ENCODE measurements at regions not wholly inside any gene's neighbourhood (a gene's known extent, or its start where the extent isn't known, plus 50 kb on each side); places are given as distances from the start of the nearest gene placed in this dataset.
"Not testable (repeated sequence)": the region's sequence is repeated elsewhere in the genome, so short reads cannot be mapped to it uniquely, and the experiment has no call there.

DNA sequence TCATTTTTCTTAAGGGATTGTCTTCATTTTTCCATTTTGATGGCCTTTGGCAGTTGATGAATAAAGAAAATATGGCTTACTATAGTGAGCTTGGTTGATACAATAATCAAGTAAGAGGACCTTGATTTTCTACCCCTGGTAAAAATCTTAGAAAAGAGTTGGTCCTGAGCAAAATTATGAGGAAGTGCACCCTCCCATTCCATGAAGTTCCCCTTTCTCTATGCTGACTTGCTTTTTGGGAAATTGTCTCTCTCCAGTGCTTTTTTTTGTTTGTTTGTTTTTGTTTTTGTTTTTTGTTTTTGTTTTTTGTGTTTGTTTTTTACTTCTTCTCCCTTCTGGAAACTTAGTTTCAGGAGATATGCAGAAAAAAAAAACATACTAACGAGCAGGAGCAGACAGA, 449.2 kb upstream of the ACTBL2 start:
- DNase-seq = no peak

- DNase-seq = no peak
These were observed 448.7 kb upstream of the ACTBL2 start for GRCh38 chr5:57931352-57931751.

- DNase-seq = no peak
These were observed 446.7 kb upstream of the ACTBL2 start for GRCh38 chr5:57929271-57929670.

GRCh38 chr5:57923094-57923493, 440.5 kb upstream of the ACTBL2 start:
- DNase-seq = not testable (repeated sequence)

GRCh38 chr5:57917004-57917403, 434.4 kb upstream of the ACTBL2 start:
- DNase-seq = no peak

- no peak for DNase-seq
These were observed 432.9 kb upstream of the ACTBL2 start for GRCh38 chr5:57915536-57915935.

DNA sequence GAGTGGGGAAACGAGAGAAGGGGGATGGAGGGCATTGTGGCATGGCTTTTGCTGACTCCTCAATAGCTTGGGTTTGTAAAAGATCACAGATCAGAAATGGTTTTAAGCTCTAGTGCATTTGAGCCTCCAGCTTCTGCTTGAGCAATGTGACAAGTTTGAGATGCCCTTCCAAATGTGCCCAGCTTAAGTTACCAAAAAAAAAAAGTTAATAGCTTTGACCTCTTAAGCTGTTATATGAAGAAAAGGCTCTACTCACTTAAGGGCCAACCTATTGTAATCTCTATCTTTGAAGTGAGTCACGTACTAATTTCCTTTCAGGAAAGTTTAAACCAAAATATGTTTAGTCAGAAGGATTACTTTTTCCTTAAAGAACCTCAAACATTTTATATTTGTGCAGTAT, 428.8 kb upstream of the ACTBL2 start:
- no peak for DNase-seq

DNA sequence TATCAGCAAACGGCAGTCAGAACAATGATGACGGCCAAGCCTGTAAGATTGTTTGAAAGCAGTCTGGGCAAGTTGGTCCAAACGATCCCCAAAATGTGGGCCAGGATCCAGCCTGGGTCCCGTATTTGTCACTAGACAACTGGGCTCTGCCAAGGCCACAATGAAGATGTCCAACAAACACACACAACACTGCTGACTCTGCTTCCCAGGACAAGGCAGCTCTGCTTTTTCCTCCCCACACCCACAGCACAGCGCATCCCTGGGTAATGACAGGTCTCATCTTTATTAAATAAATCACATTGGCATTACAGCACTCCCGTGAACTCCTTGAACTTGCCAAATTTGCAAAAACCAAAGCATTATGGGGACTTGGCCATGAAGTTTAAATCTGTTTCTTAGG, 424.1 kb upstream of the ACTBL2 start:
- DNase-seq = no peak

GRCh38 chr5:57903458-57903857, 420.8 kb upstream of the ACTBL2 start:
- DNase-seq = no peak

GRCh38 chr5:57902095-57902494, 419.5 kb upstream of the ACTBL2 start:
- DNase-seq = no peak

DNA sequence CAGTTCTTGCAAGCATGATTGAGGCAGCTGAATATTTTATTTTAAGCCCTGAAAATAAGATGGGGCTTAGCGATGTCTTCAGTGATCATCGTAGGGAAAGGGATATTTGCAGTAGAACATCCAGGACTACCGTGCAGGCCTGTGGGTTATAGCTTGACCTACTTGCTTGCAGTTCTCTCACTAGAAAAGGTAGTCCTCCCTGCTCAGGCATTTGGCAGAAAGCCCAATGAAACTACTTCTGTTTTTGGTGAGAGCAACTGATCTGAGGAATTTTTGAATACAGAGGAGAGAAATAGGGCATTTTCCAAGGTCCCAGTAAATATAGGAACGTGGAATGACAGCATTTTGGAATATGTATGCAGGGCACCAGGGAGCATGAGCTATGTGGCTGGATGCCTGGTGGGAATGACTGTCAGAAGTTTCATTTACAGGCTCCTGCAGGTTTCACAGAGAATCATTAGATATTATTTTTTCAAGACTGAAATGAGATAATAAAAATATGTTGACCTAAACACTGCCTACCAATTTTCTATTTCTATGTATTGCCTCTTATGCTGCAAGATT, 417.9 kb upstream of the ACTBL2 start:
- DNase-seq = no peak

DNA sequence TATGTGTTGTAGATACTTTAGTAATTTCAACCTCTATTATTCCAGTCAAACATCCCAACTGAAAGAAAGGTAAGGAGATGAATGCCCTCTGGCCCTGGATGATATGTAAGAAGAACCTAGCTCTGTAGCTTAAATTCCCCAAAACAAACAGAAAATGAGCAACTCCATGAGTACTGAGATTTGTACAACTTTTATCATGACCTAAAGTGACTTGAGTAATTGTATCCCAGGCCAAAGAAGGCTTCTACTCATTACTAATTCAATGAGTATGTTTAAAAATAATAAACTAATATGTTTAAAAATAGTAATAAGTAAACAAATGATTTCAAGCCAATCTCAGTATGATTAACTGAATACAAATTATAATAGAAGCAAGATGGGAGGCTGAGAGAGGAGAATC, 414.0 kb upstream of the ACTBL2 start:
- no peak for DNase-seq

- no peak for DNase-seq
These were observed 413.2 kb upstream of the ACTBL2 start for GRCh38 chr5:57895766-57896165.

DNA sequence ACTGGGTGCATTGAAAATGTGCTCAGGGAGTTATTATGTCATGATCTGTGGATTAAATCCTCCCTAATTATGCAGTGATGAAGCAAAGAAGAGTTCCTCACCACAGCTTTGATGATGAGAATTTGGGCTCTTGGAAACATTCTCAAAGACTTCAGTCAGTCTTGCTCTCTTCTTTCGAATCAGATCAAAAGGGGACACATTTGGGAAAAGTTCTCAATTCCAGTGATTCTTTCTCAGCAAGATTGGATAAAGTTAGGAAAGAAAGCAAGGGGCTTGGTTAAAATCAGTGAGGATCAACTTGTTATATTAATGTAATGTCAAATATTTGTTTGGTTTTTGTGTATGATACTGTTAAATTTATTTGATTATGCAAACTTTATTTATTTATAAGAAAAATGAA, 411.3 kb upstream of the ACTBL2 start:
- DNase-seq = no peak

DNA sequence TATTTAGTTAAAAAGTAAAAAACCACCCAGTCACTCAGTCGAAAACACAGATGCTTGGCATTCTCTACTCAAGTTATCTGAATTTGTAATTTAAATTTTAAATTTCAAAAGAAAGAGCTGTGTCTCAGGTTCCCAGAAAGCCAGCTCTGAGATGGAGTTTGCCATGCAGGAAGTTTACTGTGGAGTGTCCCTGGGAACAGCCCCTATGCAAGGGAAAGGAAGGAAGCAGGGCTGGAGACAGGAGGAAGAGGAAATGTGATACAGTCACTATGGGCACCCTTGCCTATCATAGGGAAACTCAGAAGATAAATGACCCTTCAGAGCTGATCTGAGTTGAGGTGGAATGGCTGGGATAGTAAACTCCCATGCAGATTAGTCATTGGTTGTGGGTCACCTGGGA, 408.8 kb upstream of the ACTBL2 start:
- no peak for DNase-seq

DNA sequence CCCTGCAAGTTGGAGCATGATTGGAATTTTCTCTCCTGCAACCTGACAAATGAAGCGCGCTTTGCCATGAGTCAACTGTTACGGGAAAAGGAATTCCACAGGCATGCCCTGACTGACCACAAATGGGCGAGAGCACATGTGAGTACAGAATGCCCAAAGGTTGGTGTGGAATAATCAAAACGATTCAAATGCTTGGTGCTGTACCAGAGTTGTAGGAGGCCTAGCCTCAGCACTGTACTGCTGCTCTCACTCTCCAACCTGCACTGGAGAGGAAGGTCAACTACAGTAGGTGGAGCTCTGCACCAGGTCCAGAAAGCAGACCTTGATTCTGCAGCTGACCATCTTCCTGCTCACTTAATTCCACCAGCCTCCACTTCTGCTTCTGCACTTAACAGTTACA, 406.9 kb upstream of the ACTBL2 start:
- no peak for DNase-seq

DNA sequence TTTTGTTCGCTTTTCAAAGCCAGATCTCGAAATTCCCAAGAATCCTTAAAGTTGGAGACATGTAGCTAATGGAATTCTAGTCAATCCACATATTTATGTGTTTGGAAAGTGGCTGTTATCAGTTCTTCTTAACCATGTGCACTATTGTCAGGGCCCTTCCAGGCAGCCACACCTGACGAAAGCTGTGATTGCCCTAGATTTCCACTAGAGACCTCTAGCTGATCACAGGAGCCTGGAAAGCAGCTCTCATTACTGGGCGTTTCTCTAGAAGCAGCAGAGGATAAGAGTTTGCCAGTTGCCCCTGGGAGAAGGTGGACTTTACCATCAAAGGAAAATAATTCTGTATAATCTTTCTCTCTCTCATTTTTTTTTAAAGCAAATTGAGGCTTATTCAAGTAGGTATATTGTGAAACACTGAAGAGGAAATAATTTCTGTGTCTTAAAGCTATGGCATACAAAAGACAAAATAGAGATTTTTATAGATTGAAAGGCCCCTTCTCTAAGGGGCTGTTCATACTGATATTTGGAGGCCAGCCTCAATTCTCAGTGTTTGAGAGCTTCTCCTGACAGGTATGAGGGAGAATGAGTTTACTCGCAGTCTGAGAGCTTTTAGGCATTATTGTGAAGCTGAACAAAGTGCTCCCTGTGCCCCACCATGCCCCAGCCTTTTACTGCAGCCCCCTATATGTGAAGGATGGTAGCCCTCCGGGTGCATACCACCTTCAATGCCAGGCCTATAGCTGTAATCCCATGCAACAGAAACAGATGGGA, 405.4 kb upstream of the ACTBL2 start:
- no peak for DNase-seq

DNA sequence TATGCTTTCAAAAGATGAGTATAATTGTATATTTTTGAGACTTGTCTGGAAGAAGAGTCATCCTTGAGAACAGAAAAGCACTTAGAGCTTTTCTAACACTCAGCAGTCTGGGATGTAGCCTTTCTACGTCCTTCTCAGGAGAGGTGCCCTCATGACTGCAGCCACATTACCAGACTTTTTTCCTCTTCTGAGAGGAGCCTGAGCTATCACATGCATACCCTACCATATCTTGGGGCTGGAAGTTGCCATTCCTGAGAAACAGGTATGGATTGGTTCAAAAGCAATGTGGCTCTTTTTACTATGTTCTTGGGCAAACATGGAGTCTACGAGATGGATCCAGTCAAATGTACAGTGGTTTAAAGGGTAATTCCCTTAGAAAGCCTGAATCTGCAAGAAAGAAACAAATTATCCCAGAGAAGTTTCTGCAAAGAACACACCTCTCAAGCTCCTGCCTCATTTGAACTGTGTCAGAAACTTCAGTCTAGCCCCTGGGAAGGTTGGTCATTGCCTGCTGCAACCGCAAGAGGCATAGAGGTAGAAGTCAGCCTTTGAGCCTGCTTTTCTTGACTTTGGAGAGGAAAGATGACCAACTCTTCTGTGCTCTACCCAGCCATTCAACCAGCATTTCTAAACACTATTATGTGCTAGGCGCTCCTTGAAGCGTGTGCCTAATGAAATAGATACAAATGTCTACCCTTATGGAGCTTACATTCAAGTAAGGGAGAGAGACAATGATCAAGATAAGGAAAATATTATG, 401.9 kb upstream of the ACTBL2 start:
- no peak for DNase-seq

- no peak for DNase-seq
These were observed 397.6 kb upstream of the ACTBL2 start for GRCh38 chr5:57880216-57880615.

- DNase-seq = no peak
These were observed 395.7 kb upstream of the ACTBL2 start for GRCh38 chr5:57878301-57878722.

DNA sequence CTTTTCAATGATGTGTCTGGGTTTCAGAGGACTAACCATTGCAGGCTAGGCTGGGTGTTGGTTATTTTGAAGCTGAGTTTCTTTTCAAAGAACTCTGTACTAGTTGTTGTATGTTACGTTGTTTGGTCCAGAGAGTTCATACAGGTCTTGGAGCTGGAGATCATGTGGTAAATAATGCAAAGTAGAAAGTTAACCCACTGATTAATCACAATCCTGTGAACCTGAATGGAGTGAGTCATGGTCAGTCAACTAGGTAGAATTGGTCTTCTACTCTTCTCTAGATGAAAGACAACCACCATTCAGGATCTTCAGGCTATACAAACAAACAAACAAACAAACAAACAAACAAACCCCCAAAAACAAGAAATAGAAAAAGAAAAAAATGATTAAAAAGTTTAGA, 388.9 kb upstream of the ACTBL2 start:
- DNase-seq = no peak

GRCh38 chr5:57870267-57870666, 387.7 kb upstream of the ACTBL2 start:
- DNase-seq = not testable (repeated sequence)

GRCh38 chr5:57863661-57864060, 381.1 kb upstream of the ACTBL2 start:
- no peak for DNase-seq

- no peak for DNase-seq
These were observed 380.3 kb upstream of the ACTBL2 start for GRCh38 chr5:57862942-57863341.
